Endothelial cell of umbilical vein (primary cell): ENCODE measurements at regions not wholly inside any gene's neighbourhood (a gene's known extent, or its start where the extent isn't known, plus 50 kb on each side); places are given as distances from the start of the nearest gene placed in this dataset.

Experiments used
- BruUV-seq: library from RNA; stranded (reverse); fragments of 400-500 nt; replicated peaks from 2 replicates; lab custom pipeline; 2021; lab: Mats Ljungman, UMichigan
- CTCF ChIA-PET: fragments of 300-600, 350-600 bp; sonication (Branson Sonifier 250); formaldehyde crosslinking; loops from one replicate; lab custom pipeline; 2021; ENCODE audit warnings: antibody characterized with exemption, inconsistent platforms; lab: Charles Lee
- POLR2A ChIA-PET: fragments of 300-600, 350-600 bp; sonication (Branson Sonifier 250); formaldehyde crosslinking; loops from one replicate; lab custom pipeline; 2021; ENCODE audit warnings: antibody characterized with exemption, inconsistent platforms; lab: Charles Lee
- DNase-seq: peaks from one replicate; pipeline ENCODE4 v3.0.0-alpha.2; 2011; ENCODE audit warnings: low read depth, low spot score
- FAIRE-seq: peaks from 2 replicates; lab custom pipeline; 2011; peaks lifted over from hg19 to GRCh38; lab: Jason Lieb, UNC
- H2AFZ ChIP-seq: 2 replicates; pipeline ENCODE4 v1.6.0; 2012; ENCODE audit warnings: low read depth, low read length, control low read depth, inconsistent platforms
- H3K27ac ChIP-seq: 2 replicates; pipeline ENCODE4 v1.5.1; 2011; ENCODE audit warnings: low read depth, mild to moderate bottlenecking, control low read depth, low read length, moderate library complexity; ENCODE audit not compliant: insufficient read depth
- H3K27me3 ChIP-seq, 2 experiments: 2 replicates each; pipeline versions ENCODE4 v1.6.0 to v1.6.1; 2011; ENCODE audit warnings: low read length in 2 of 2, mixed read lengths in 1 of 2; ENCODE audit not compliant: control insufficient read depth in 2 of 2, insufficient read depth in 2 of 2
- H3K36me3 ChIP-seq, 2 experiments: 2 replicates in 1 of 2; 3 replicates in 1 of 2; pipeline ENCODE4 v1.5.1; 2011; ENCODE audit warnings: low read length in 2 of 2, mild to moderate bottlenecking in 1 of 2, moderate library complexity in 1 of 2; ENCODE audit not compliant: control insufficient read depth in 2 of 2, insufficient read depth in 2 of 2; ENCODE audit errors: extremely low read depth in 1 of 2
- H3K4me1 ChIP-seq: 3 replicates; pipeline ENCODE4 v1.5.1; 2011; ENCODE audit warnings: mild to moderate bottlenecking, low read length; ENCODE audit not compliant: control insufficient read depth, insufficient read depth; ENCODE audit errors: extremely low read depth
- H3K4me2 ChIP-seq: 2 replicates; pipeline ENCODE4 v1.6.1; 2011; ENCODE audit warnings: low read length, control low read depth, mixed read lengths; ENCODE audit not compliant: insufficient read depth
- H3K4me3 ChIP-seq, 3 experiments: fragments of 200-600 bp in 1 of 3; sonication (generic), shearing (Covaris generic) in 1 of 3; replicated peaks in 1 of 3; 2 replicates each; pipeline ENCODE4 v1.5.1; 2011 to 2016; ENCODE audit warnings: control low read depth in 3 of 3, low read length in 3 of 3, mild to moderate bottlenecking in 2 of 3, inconsistent platforms in 1 of 3, low read depth in 1 of 3, moderate library complexity in 1 of 3; ENCODE audit not compliant: insufficient read depth in 1 of 3
- H3K79me2 ChIP-seq: 2 replicates; pipeline ENCODE4 v1.6.0; 2012; ENCODE audit warnings: low read length, inconsistent platforms; ENCODE audit not compliant: control insufficient read depth, insufficient read depth
- H3K9ac ChIP-seq: replicated peaks from 2 replicates; pipeline ENCODE3; 2011; ENCODE audit warnings: low read length, control low read depth; ENCODE audit not compliant: insufficient read depth; ENCODE audit errors: extremely low read depth
- H3K9me1 ChIP-seq: replicated peaks from 3 replicates; pipeline ENCODE4 v1.6.0; 2011; ENCODE audit warnings: mild to moderate bottlenecking, low read length; ENCODE audit not compliant: control insufficient read depth, insufficient read depth; ENCODE audit errors: extremely low read depth
- H3K9me3 ChIP-seq: replicated peaks from 2 replicates; pipeline ENCODE4 v1.5.1; 2012; ENCODE audit warnings: low read length, inconsistent platforms; ENCODE audit not compliant: control insufficient read depth, insufficient read depth
- H4K20me1 ChIP-seq: replicated peaks from 2 replicates; pipeline ENCODE3; 2011; ENCODE audit warnings: mild to moderate bottlenecking, low read length; ENCODE audit not compliant: control insufficient read depth, insufficient read depth; ENCODE audit errors: extremely low read depth
- EZH2 ChIP-seq: IDR thresholded peaks from 2 replicates; pipeline ENCODE4 v1.6.1; 2012; ENCODE audit warnings: borderline replicate concordance, low read depth, mild to moderate bottlenecking, moderate library complexity, low read length, inconsistent platforms; ENCODE audit not compliant: severe bottlenecking
- FOS ChIP-seq: IDR thresholded peaks from 2 replicates; pipeline ENCODE4 v1.6.1; 2011; ENCODE audit warnings: mild to moderate bottlenecking, low read length, moderate library complexity, borderline replicate concordance; ENCODE audit not compliant: insufficient read depth
- GATA2 ChIP-seq: IDR thresholded peaks from 2 replicates; pipeline ENCODE4 v1.7.0; 2011; ENCODE audit warnings: low read depth, mild to moderate bottlenecking, moderate library complexity, mixed read lengths, low read length; ENCODE audit not compliant: insufficient read length, insufficient read depth
- JUN ChIP-seq: IDR thresholded peaks from 2 replicates; pipeline ENCODE4 v1.6.1; 2011; ENCODE audit warnings: borderline replicate concordance, low read depth; ENCODE audit not compliant: insufficient read length, insufficient read depth
- MYC ChIP-seq: IDR thresholded peaks from one replicate; pipeline ENCODE4 v1.6.1; 2011; ENCODE audit warnings: mild to moderate bottlenecking, low read depth, low read length
- POLR2A ChIP-seq: IDR thresholded peaks from 2 replicates; pipeline ENCODE4 v1.6.1; 2012; ENCODE audit warnings: low read depth, mild to moderate bottlenecking, control low read depth, low read length
- POLR2AphosphoS5 ChIP-seq: IDR thresholded peaks from 2 replicates; pipeline ENCODE4 v1.6.1; 2012; ENCODE audit warnings: low read depth, mild to moderate bottlenecking, control low read depth, low read length, moderate library complexity; ENCODE audit not compliant: insufficient read depth
- dilution Hi-C: fragments of 300-500 bp; cut with MboI; formaldehyde crosslinking; loops from one replicate; pipeline ENCODE4 v1.15.0; 2019; ENCODE audit warnings: low sequenced_read_pairs; ENCODE audit not compliant: extremely low pct_ligation_motif_present
- intact Hi-C: fragments of 100-400 bp; cut with micrococcal nuclease; formaldehyde crosslinking; loops from one replicate; pipeline ENCODE4 v1.10.0; 2022
- TF ChIP-seq, protein P1 (sequence below): IDR thresholded peaks from 2 replicates; pipeline ENCODE4 v1.6.1; 2011; ENCODE audit not compliant: insufficient read depth, insufficient read length
- TF ChIP-seq, protein P2 (sequence below), 2 donors: IDR thresholded peaks; 1 replicate in 1 of 2; 2 replicates in 1 of 2; pipeline ENCODE4 v1.5.1; 2011; ENCODE audit warnings: low read length in 2 of 2, mild to moderate bottlenecking in 2 of 2, moderate library complexity in 2 of 2, control low read depth in 1 of 2, inconsistent platforms in 1 of 2, low read depth in 1 of 2; ENCODE audit not compliant: insufficient read depth in 1 of 2; ENCODE audit errors: extremely low read depth in 1 of 2

DNA sequence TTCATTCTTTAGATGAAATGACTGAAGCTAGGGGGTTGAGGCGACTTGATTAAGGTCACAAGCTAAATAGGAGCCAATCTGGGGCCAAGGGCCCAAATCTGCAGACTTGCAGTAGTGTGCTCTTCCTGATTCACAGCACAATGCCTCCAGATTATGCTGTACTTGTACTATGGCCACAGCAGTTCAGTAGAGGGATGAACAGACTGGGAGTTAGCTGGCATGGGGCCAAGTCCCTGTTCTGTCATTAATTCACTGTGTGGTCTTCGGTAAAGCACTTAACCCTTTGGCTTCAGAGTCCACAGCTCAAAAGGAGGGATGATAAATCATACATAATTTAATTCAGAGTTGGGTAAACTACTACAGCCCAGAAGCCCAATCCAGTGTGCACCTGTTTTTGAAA, 196.8 kb downstream of the XPNPEP1 start:
- dilution Hi-C loops (no loop called here), intact Hi-C loops (no loop called here)
- DNase-seq (no peak), FAIRE-seq (no peak)
- TF ChIP-seq, protein P1, sequence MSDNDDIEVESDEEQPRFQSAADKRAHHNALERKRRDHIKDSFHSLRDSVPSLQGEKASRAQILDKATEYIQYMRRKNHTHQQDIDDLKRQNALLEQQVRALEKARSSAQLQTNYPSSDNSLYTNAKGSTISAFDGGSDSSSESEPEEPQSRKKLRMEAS, result no peak
- TF ChIP-seq MYC, result no peak
- TF ChIP-seq EZH2, result no peak
- POLR2A ChIA-PET, result no interaction called here
- no peak overlapping the region for H3K27ac ChIP-seq
- CTCF ChIA-PET, result no interaction called here
- H3K79me2 ChIP-seq, result no peaks in the 10 kb centered on the region
- no peaks in the 10 kb centered on the region for H3K9me1 ChIP-seq
- BruUV-seq, result no TSS peak
- H3K4me3 ChIP-seq, result no peak overlapping the region
- no peaks in the 10 kb centered on the region for H4K20me1 ChIP-seq
- H3K4me1 ChIP-seq, result no peaks in the 10 kb centered on the region
- peaks cover 2% of the 10 kb centered on the region for H3K9me3 ChIP-seq
- no peaks in the 10 kb centered on the region for H3K27me3 ChIP-seq
- H2AFZ ChIP-seq, result no peak overlapping the region
- no peak overlapping the region for H3K9ac ChIP-seq
- no peaks in the 10 kb centered on the region for H3K36me3 ChIP-seq
- no peak overlapping the region for H3K4me2 ChIP-seq

DNA sequence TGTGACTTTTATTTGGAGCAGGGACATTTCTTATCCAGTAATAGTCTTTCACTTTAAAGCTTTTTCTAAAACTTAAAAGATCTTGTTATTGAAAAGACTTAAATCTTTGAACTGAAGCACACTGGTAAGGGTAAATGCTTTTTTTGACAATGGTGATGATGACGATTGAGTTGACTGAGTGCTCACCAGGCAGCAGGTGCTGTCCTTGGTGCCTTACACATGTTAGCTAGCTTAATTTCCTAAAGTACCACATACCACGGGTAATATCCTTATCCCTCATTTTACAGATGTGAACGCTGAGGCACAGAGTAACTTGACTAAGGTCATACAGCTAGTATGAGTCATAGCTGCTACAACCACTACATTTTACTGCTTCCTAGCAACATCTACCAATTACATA, 200.0 kb downstream of the XPNPEP1 start:
- Histone ChIP-seq H3K27me3 (no peaks in the 10 kb centered on the region), H3K9me1 (no peaks in the 10 kb centered on the region), H3K27ac (no peak overlapping the region), H3K79me2 (no peaks in the 10 kb centered on the region), H3K4me2 (no peak overlapping the region), H4K20me1 (no peaks in the 10 kb centered on the region), H3K4me1 (no peaks in the 10 kb centered on the region), H3K36me3 (no peaks in the 10 kb centered on the region), H3K9me3 (peaks cover 2% of the 10 kb centered on the region), H3K9ac (no peak overlapping the region), H2AFZ (no peak overlapping the region), H3K4me3 (no peak overlapping the region)
- dilution Hi-C loops, result no loop called here
- TF ChIP-seq MYC (no peak), JUN (no peak), EZH2 (no peak), POLR2A (no peak), POLR2AphosphoS5 (no peak), GATA2 (no peak), FOS (no peak)
- TF ChIP-seq, protein P1, result no peak
- TF ChIP-seq, protein P2, sequence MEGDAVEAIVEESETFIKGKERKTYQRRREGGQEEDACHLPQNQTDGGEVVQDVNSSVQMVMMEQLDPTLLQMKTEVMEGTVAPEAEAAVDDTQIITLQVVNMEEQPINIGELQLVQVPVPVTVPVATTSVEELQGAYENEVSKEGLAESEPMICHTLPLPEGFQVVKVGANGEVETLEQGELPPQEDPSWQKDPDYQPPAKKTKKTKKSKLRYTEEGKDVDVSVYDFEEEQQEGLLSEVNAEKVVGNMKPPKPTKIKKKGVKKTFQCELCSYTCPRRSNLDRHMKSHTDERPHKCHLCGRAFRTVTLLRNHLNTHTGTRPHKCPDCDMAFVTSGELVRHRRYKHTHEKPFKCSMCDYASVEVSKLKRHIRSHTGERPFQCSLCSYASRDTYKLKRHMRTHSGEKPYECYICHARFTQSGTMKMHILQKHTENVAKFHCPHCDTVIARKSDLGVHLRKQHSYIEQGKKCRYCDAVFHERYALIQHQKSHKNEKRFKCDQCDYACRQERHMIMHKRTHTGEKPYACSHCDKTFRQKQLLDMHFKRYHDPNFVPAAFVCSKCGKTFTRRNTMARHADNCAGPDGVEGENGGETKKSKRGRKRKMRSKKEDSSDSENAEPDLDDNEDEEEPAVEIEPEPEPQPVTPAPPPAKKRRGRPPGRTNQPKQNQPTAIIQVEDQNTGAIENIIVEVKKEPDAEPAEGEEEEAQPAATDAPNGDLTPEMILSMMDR (IDR thresholded peaks at IDR 0.05; ENCODE audit: extremely low read depth in 1 of 2, insufficient read depth in 1 of 2, low read depth in 1 of 2, low read length in 2 of 2), result no peak
- ChIA-PET POLR2A (no interaction called here), CTCF (no interaction called here)
- BruUV-seq, result no TSS peak
- intact Hi-C loops, result no loop called here
- DNase-seq (no peak), FAIRE-seq (no peak)
